ENCODE measurements at regions not wholly inside any gene's neighbourhood (a gene's known extent, or its start where the extent isn't known, plus 50 kb on each side); places are given as distances from the start of the nearest gene placed in this dataset.

- TF ChIP-seq POLR2A (IDR thresholded peaks at IDR 0.05; ENCODE audit: low read length) (no peak), GATA1 (IDR thresholded peaks at IDR 0.05; ENCODE audit: low read depth, low read length) (no peak)
These were observed 432.8 kb downstream of the PDGFC start for GRCh38 chr4:156538651-156539257.
